Myocyte (in vitro differentiated cells): ENCODE measurements at regions not wholly inside any gene's neighbourhood (a gene's known extent, or its start where the extent isn't known, plus 50 kb on each side); places are given as distances from the start of the nearest gene placed in this dataset.
A peak's percentile ranks its signal among the peaks of the same experiment; 100 is the strongest.
"Not testable (repeated sequence)": the region's sequence is repeated elsewhere in the genome, so short reads cannot be mapped to it uniquely, and the experiment has no call there.

Experiments
- DNase-seq: peaks from one replicate; pipeline ENCODE4 v3.0.0-alpha.2; 2012; ENCODE audit warnings: low read depth

DNA sequence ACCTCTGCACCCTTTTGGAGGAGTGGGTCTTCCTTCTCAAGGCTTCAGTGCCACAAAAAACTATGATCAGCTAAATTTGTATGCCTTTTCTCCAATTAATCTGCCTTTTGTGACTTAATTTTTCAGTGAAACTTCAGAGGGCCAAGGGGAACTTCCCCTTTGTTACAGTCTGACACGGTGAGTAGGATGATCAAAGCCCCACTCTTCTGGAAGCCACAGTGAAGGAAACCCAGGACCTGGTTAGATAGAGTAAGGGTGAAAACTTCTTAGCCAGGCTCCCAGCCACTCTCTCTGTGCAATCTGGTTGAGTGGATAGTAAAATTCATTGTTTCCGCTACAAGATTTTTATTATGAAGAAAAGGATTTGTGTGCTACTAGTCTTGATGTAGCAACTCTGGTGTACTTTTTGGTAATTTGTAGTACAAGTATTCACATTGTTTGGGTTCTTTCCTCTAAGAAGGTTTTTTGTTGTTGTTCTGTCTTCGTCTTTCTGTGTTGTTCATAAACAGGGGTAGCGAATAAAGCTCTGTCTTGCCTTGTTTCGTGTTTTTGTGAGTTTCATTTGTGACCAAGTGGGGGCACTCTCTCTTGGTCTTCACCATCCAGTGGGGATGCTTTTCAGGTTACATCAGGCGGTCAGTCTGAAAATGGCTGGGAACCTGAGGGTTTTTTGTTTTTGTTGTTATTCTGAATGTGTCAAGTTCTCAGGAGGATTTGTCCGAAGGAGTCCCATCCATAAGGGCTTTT lies 268.5 kb upstream of the NPSR1 start:
- DNase-seq, result no peak

DNA sequence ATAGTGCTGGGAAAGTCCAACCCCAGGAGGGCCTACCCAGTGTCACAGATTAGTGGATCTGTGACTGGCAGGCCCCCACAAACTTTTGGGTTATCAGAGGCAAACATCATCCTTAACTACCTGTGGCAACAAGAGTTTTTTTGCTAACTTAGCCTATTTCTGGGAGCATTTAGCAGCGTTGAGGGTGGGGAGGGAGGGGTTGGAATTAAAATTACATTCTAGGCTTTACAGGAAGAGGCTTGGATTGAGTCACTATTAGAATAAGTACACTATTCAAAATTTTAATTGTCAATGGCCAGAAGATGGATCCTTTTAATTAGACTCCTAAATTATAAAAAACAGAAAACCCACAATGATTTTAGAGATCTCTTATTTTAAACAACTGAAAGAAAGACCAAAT lies 267.9 kb upstream of the NPSR1 start:
- no peak for DNase-seq

DNA sequence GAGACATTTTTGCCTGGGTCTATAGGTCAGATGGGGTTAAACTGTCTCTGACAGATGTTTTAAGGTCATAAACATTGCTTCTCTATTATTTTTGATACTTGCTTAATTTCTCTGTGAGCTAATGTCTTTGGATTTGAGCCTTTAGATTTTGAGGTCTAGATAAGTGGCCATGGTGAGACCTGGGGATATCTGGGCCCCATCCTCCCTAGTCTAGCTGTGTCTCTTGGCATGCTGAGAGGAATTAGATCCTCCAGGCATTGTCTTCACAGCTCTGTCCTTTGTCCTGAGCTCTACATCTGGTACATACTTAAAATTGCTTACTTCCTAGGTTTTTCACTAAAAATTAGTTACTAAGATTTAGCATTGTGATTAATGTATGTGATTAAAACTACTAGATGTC lies 265.0 kb upstream of the NPSR1 start:
- no peak for DNase-seq

DNA sequence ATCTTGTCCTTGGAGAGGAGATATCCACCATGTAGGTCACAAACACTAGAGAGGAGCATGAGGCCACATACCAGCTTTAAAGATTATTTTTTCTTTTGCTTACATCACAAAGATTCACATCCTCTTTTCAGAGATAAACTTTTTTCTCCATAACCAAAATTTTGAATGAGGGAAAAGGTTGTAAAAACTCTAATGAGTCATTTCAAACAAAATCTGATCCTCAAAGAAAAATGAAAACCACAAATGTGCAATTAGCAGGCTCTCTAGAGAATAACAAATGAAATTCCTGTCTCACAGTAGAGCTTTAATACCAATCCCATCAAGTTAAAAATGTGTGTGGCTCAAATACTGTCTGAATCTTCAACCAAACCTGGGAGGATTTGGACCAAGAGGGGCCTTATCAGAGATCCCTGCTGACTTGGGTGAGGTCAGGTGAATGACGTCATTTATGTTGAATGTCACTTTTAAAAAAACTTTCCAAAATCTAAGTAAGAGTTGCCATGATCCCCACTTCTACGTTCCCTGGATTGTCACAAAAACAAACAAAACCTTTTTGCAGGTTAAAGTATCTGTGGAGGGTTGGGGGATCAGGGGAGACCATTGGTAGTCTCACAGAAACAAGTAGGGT lies 261.5 kb upstream of the NPSR1 start:
- no peak for DNase-seq

DNA sequence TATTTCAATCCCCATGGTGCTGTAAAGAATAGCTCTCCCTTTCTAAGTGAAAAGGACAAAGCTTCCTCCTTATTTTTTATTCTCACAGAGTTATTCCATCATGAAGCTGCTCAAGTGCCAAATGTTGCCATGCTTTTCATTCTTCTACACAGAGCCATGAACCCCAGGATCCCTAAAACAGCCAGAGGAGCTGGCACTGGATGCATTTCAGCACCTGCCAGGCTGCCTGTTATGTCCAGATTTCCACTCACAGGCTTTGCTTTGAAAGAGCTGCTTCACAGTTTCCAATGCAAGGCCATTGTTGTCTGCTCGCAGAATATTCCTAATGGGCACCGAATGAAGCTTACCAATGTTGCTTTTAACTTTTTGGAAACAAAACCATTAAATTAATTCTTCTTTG lies 256.2 kb upstream of the NPSR1 start:
- no peak for DNase-seq

DNA sequence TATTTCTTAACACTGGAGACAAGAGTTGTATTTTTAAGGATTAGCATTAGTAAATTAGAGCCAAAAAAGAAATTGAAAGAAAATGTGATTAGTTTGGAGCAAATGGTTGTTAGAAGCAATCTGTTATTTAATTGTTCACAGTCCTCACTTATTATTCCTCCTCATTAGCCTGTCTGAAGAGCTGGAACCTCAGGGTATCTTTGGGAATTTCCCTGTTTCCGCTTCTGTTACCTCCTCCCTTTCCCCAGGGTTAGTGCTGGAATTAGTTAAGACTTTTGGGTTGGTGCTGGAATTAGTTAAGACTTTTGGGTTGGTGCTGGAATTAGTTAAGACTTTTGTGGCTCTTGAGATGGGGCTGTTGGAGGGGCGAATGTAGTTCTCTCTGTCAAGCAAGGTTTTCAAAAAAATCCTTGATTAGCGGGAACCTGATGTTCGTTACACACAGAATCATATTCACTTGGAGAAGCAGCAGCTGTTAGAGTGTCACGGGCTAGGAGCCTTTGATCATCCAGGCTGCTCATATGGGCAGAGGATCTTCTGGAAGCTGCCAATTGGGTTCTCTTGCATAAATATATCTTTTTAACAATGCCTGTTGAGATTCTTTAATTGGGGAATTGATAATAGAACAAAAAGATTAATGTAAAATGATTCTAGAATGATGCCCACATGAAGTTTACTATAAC lies 251.0 kb upstream of the NPSR1 start:
- no peak for DNase-seq

DNA sequence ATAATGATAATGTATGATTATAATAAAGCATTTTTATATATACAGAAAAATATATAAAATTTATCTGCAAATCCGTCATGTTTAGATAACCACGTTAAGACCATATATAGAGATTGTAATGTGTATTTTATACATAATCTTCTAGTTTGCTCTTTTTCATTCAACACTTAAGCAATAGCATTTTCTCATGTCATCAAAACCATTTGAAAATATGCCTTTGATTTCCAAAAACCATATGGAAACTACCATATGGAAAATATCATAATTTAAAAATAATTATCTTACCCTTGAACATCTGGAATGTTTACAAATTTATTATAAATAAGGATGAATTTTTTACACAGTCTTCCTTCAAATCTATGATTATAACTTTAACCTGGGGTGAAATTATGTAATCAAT lies 250.4 kb upstream of the NPSR1 start:
- DNase-seq, result no peak

DNA sequence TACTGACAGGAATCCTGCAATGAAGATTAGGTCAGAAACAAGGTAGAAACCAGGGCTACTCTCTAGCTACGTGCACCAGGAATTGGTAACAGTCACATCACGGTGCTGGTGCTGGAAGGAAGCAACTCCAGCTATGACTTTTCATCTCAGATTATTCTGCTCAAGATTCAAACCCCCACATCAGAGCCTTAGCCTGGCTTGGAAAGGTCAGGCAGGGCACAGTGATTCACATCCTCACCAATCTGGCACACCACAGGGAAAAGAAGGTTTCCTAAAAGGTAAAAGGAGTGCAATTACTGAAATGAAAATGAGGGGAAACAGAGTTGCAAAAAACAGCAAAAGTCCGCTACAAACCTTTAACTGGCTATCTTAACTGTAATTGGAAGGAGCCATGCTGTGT lies 240.2 kb upstream of the NPSR1 start:
- DNase-seq, result no peak

DNA sequence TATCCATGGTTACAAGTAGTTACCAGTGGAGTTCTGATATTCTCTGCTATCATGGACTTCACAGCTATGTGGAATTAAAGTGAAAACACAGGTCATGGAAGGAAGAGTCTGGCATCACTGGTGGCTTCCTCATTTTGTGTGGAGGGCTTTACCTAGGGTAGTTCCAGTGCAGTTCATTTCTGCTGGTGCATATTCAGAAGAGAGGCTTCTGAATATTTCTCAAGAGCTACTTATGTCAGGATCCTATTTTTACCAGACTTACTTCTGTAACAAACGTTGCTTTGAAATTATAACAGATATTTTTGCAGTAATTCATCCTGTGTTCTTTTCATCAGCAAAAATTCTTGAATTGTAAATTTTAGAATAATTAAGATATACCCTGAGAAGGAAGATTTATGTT lies 236.5 kb upstream of the NPSR1 start:
- no peak for DNase-seq

DNA sequence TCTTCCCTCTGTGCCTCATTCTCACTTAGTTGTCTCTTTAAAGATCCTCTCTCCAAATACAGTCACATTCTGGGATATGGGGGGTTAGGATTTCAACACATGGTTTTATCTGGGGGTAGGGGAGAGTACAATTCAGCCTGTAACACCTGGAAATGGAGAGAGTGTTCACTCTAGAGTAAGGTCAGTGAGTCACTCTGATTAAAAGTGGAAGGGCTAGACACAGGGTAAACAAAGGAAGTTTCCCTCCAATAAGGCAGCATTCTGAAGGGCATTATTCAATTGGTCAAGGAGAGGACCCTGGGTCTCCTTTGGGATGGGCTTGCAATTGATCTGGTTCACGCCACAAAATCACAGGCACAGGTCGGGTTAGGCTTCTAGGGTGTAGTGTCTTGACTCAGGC lies 232.8 kb upstream of the NPSR1 start:
- no peak for DNase-seq

DNA sequence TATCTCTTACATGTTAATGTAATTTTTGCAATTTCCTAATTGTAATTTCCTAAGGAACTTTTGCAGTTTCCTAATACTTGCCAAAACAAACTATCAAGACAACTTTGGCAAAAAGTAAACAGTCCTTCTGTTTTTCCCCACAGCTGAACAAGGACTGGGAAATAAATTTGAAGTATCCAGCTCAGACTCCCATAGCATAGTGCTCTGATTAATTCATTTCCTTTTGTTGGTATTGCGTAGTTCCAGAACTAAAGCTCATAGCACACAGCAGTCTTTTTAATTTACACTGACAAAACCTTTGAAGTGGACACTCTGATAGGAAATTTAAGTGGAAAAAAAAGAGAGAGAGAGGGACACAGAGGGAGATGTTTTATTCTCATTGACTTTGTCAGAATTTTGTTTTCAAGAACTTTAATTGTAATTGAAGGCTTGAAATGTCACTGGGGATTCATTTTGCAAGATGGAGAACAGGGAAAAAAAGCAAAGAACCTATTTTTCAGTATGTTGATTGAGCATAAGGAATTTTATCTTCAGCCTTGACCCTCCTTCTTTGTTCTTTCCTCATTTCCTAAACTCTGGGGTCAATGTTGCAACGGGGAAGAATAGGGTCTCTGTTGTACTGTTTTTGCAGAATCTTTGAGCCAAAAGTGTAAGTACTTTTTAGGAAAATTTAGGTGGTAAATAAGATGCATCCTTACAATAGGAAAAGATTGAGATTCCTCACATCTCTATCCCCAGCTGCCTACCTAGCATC lies 232.2 kb upstream of the NPSR1 start:
- no peak for DNase-seq

DNA sequence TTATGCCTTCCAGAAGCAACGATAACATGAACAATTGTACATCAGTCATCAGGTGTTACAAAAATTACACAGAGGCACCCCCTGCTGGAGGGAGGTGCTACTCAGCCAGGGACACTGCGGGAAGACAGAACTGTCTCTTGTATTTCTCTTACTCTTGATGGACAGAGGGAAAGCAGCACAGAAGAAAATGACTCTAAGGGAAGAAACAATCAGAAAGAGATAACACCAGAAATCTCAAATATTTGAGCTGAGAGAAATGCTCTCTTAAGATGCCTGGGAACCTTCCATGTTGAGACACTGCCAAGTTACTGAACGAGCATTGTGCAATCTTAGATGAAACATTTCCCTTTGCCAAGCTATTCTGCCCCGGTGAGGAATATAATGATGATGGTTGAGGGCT lies 227.6 kb upstream of the NPSR1 start:
- peak; percentile 35 for DNase-seq

DNA sequence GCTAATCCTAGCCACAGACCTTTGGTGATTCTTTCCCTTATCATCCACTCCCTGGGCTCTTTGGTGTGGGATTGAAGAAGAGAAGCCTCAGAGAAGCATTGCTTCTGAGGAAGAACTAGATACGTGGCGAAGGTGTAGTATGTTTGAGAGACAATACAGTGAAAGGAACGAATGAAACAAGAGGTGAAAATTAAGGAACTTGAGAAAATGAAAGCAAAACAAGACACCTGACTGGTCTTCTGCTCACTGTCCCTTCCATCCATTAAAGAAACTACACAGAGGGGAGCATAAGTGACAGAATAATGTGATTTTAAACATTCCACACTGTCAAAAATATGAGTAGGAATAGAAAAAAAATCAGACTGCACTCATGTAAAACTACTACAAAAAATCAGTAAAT lies 219.6 kb upstream of the NPSR1 start:
- DNase-seq, result no peak

DNA sequence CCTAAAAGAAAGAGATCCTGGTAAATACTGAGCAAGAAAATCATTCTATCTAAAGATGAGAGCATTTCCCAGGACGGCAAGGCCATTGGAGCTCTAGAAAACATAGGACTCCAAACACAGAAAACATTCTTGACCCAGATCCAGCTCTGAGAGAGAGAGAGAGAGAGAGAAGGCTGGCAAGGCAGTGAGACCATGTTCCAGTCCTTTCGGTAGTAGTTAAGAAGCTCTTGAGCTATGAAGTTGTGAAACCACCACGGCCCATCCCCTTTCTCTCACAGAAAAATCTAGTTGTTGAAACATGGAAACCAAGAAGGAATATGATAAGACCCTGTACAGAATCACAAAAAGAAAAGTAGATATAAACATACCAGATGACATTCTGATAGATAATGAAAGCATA lies 212.4 kb upstream of the NPSR1 start:
- no peak for DNase-seq

DNA sequence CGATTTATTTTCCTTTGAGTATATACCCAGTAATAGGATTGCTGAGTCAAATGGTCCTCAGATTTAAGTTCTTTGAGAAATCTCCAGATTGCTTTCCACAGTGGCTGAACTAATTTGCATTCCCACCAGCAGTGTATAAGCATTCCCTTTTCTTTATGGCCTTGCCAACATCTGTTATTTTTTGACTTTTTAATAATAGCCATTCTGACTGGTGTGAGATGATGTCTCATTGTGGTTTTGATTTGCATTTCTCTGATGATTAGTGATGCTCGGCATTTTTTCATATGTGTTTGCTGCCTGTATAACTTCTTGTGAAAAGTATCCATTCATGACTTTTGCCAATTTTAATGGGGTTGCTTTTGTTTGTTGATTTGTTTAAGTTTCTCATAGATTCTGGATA lies 209.5 kb upstream of the NPSR1 start:
- DNase-seq, result not testable (repeated sequence)

DNA sequence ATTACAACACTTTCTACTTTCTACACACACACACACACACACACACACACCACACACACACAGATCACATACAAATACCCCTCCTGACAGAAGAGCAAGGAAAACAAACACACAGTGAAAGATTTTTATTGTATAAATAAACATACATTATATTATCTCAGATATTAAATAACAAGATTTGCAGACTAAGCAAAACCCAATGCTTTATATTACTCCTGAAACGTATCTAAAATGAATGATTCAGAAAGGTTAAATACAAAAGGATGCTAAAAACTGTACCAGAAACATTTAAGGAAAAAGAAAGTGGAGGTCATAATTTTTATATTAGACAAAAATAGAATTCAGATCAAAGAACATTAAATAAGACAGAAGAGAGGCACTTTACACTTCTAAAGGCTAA lies 208.3 kb upstream of the NPSR1 start:
- DNase-seq, result no peak

DNA sequence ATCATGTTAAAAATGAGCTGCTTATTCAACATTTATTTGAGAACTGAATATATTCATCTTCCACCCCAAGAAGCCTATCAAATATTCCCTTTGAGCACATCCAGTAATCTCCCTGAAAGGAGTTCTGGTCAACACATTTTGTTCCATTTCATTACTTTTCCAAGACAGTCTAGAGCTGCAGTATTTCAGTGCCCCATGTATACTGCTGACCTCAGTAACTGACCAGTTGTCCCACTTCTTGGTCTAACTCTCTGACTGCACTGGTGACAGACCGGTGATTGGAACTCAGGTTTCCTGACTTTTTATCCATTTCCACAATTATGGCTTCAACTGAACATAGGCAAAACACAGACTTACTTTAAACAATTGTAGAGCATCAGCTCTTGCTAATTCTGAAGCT lies 206.8 kb upstream of the NPSR1 start:
- DNase-seq, result no peak

DNA sequence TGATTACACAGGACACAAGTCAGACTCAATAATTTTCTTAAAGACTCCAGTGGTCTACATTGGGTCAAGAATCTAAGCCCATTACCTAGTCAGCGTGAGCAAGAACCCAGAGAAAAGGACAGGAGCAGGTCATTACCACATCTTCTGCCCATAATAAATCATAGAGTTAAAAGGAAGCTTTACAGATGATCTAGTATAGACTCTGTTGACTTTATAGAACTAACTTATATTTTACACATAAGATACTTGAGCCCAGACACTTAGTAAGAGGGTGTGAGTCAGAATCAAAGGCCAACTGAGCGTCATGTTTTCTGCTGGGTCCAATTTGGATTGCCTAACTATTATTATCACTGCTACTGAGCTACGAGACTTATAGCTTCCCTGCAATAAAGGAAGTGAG lies 206.1 kb upstream of the NPSR1 start:
- DNase-seq, result no peak

DNA sequence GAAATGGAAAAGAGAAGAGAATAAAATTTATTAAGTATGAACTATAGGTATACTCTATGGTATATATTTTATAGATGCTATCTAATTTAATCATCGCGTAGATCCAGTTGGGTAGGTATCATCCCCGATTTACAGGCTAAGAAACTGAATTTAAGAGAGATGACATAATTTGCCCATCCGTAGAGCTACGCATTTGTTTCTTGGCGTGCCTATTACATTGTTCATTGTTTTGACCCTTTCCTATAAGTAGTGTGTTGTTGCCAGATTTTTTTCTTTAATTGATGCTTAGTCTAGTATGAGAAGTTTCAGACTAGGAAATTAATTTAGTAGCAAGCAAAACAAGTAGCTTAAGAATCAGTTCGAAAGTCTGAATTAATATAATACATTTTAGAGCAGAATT lies 205.7 kb upstream of the NPSR1 start:
- no peak for DNase-seq

DNA sequence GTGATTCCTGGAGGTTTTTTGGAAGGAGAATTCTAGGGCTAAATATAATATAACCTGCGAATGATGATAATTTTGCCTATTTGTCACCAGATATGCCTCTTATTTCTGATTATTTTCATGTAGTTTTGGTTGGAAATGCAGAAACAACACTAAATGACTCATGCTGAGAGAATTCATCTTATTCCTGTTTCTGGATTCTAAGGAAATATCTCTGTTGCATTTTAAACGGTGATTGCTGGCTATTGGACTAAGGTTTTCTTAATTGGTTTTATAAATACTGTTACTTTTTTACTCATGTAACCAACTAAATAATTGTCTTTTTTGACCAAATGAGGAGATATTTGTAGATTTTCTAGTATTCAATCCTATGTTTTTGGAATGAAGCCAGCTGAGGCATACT lies 204.9 kb upstream of the NPSR1 start:
- DNase-seq, result peak; percentile 3

DNA sequence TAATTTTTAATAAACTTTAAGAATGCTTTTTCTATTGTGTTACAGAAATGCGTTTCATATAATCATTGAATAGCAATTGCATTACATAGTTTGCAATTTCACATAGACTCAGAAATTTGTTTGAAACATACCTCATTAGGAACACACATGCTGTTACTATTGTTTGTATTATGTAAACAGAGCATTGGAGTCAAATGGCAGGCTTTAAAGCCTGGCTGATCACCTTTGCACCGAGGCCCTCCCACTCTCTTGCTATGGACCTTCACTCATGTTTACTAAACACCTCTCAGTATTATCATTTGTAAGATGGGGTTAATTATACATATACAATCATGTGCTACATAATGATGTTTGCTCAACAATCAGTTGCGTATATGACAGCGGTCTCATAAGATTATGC lies 203.6 kb upstream of the NPSR1 start:
- DNase-seq, result no peak

DNA sequence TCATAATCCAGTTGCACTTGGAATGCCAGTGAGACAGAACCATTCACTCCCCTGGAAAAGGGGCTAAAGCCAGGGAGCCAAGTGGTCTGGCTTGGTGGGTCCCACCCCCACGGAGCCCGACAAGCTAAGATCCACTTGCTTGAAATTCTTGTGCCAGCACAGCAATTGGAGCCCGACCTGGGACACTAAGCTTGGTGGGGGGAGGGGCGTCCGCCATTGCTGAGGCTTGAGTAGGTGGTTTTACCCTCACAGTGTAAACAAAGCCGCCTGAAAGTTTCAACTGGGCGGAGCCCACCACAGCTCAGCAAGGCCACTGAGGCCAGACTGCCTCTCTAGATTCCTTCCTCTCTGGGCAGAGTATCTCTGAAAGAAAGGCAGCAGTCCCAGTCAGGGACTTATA lies 200.7 kb upstream of the NPSR1 start:
- no peak for DNase-seq
